Head of caudate nucleus (tissue), 42 donors: ENCODE measurements at regions not wholly inside any gene's neighbourhood (a gene's known extent, or its start where the extent isn't known, plus 50 kb on each side); places are given as distances from the start of the nearest gene placed in this dataset.

Source experiments
- DNase-seq, 42 donors: peaks; one replicate each; pipeline versions ENCODE4 v3.0.0 to v3.0.0-alpha.2; 2020 to 2021; ENCODE audit warnings: mixed read lengths in 7 of 42
- intact Hi-C: fragments of 100-400 bp; cut with DNase I; formaldehyde crosslinking; loops from one replicate; pipeline ENCODE4 v1.15.0; 2022

DNA sequence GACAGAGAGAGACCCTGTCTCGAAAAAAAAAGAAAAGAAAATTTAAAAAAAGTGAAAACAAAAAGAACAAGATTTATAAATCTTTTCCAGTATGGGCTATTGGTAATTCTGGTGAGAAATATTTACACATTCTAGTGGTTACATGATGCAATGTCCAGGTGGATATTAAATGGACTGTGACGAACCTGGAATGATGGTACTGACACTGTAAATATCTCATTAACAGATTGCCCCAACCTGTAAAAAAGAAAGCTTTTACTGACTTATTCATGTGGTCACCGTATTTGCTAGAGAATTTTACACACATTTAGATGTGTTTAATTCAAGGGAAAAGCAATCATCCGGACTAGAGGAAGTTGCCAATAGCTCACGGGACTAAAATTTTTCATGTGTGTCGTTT is 162.1 kb upstream of the LRIG1 start:
- DNase-seq: no peak
- intact Hi-C loops: no loop called here

- intact Hi-C loops: no loop called here
- no peak for DNase-seq
These were observed 164.3 kb upstream of the LRIG1 start for GRCh38 chr3:66665021-66665695.

DNA sequence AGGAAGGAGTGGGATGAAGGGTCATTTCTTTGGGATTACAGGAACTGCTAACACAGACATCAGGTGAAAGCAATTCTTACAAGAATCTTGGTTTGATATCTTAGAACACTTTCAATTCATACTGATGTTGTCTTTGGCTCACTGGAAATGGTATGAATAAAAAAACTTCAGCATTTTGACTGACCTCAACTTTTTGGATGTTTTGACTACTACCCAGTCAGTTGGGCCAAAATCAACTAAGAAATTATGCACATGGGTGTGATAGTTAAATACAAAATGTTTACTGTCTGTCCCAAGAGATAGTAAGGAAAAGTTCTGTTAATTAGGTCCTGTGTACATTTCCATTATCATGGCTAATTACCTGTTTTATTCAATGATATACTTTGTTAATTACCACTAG is 165.5 kb upstream of the LRIG1 start:
- intact Hi-C loops: no loop called here
- DNase-seq: no peak

GRCh38 chr3:66667263-66667662 is 166.4 kb upstream of the LRIG1 start:
- DNase-seq: no peak
- intact Hi-C loops: no loop called here

- intact Hi-C loops: no loop called here
- DNase-seq: no peak
These were observed 170.5 kb upstream of the LRIG1 start for GRCh38 chr3:66671291-66671690.

GRCh38 chr3:66672830-66673229 is 172.0 kb upstream of the LRIG1 start:
- intact Hi-C loops: no loop called here
- no peak for DNase-seq

DNA sequence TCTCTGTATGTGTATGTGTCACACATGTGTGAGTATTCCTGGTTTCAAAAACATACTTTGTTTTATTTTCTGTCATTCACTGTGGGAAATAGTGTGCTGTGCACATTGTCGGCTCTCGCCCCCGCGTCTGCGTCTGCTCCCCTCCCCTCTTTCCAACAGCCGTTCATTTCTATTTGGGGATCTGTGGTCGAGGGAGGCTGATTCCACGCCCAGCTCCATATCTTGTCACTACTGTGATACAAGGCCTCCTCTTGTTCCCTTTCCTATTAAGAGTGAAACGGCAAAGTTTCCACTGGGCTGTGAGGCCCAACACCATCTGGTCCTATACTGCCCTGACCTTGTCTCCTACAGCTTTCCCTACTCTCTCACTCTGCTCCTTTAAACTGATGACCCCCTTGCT is 172.5 kb upstream of the LRIG1 start:
- intact Hi-C loops: no loop called here
- DNase-seq: no peak

GRCh38 chr3:66675366-66675765 is 174.5 kb upstream of the LRIG1 start:
- intact Hi-C loops: no loop called here

DNA sequence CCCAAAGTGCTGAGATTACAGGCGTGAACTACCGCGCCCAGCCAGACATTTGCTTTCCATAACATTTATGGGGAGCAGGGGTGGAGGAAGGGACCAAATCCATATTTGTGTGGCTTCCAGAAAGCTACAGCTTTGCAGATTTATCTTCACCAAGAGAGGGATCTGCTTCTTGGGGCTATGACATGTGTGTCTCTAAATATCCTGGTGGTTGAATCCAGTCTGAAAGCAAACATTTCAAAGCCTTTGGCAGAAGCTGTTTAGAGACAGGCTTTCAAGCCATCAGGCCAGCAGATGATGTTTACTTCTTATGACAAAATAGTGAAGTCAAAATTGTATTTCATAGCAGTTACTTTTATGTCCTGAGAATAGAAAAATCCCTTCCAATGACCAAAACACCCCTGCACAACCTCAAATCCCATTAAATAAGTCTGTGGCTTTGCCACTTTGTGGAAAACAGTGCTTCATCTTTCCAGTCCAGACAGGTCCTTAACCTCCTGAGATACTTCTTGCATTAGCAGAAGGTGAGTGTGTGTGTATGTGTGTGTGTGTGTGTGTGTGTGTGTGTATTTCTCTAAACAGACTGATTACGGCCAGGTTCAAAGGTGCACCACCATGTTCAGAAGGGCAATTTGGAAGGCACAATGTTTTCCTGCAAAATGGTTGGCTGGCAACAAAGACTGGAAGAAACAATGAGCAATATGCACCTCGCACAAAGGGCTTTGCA is 191.4 kb upstream of the LRIG1 start:
- no peak for DNase-seq
- intact Hi-C loops: no loop called here

More at GRCh38 chr3:66675366-66675765, 174.5 kb upstream of the LRIG1 start:
- no peak for DNase-seq

DNA sequence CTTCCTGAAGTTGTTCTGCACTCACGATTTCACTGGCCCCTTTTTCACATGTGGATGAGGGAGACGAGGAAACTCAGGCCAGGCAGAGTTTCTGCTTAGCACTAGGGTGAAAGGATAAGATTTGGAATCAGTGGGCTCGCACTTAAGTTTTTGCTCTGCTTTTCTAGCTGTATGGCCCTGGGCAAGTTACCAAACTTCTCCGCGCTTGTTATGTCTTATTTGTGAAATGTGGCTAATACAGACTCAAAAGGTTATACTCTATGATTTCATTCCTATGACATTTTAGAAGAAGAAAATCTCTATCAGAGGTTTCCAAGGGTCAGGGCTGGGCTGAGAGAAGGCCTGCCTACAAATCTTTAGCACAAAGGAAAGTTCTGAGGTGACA is 191.9 kb upstream of the LRIG1 start:
- intact Hi-C loops: no loop called here
- no peak for DNase-seq

DNA sequence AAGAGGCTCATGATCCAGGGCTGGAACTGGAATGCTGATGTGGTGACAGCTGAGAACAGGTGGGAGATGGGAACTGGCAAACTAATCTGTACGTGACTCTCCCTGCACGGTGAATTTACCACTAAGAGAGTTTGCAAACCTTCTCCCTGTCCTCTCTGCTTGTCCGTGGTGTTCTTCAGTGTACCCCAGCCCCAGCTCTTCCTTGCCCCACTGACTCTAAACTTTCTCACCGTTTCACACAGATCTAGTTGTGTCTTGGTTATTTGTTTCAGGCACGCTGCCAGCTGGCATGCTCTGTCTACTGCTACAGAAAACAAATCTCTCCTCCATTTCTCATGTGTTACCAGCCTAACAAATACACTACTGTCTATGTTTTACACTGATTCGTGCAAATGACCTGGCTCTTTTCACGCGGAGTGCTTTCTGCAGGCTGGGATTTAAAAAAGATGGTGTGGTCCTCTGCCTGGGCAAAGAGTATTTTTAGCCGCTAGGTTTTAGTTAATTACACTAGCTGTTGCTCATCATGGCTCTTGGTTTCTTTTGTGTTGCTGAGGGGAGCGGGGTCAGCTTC is 192.7 kb upstream of the LRIG1 start:
- DNase-seq: peak in 34 of 42 donors; percentile 3 to 75 (median 37)
- intact Hi-C loops: no loop called here

- intact Hi-C loops: no loop called here
- no peak for DNase-seq
These were observed 201.3 kb upstream of the LRIG1 start for GRCh38 chr3:66702126-66702525.

DNA sequence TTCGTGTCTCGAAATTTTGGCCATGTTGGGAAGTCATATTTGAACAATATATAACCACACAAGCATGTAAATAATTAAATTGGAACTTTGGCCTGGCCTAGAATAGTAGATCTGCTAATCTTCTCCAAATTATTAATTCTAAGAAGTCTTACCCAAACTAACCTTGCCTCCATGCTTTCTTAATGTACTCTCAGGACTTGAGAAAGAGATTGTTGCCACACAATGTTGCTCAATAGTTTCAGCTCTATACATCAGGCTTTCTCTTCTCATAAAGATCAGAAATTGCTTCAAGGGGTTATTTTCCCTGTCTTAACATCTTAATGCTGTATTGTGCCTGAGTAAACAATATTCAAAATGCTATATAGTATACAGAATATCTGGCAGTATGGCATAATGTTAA is 202.7 kb upstream of the LRIG1 start:
- intact Hi-C loops: no loop called here
- DNase-seq: no peak

- no peak for DNase-seq
- intact Hi-C loops: no loop called here
These were observed 204.3 kb upstream of the LRIG1 start for GRCh38 chr3:66705076-66705475.

- intact Hi-C loops: no loop called here
- DNase-seq: no peak
These were observed 206.1 kb upstream of the LRIG1 start for GRCh38 chr3:66706890-66707289.

DNA sequence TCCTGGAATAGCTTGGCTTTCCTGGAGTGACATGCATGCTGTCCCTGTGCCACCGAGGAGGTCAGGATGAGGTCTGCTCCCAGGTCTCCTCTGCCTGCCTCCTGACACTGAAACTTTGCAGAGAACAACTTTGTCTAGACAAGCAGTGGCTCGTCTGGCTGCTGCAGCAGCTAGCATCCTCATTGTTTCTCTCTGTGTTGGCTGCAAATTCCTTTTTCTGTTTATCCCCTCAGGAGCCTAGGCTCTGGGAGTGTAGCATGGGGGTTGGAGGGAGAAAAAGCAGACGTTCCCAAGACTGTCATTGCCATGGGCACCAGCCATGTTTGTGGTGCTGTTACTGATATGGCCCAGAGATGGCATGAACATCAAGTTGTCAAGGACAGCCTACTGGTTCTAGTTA is 208.7 kb upstream of the LRIG1 start:
- no peak for DNase-seq

GRCh38 chr3:66712210-66712609 is 211.4 kb upstream of the LRIG1 start:
- no peak for DNase-seq
- intact Hi-C loops: no loop called here

More for the DNA sequence above, 208.7 kb upstream of the LRIG1 start:
- intact Hi-C loops: no loop called here

- intact Hi-C loops: no loop called here
- DNase-seq: no peak
These were observed 213.1 kb upstream of the LRIG1 start for GRCh38 chr3:66713921-66714320.

DNA sequence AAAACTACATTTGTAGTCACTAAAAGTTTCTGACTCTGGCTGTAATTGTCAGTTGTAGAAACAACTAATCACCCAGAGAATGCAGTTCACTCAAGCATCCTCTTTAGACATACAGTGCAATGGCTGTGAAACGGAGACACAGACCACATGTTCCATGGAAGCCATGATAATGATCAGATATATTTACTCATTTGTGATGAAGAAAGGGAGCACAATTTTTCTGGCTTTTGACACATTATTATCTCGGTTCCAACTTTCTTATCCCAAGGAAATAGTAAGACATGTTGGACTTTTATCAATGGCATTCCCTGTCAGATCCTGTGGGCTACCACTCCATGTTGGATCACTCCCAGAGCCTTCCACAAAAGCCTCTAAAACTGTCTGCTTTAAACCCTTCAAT is 215.0 kb upstream of the LRIG1 start:
- intact Hi-C loops: no loop called here
- no peak for DNase-seq

DNA sequence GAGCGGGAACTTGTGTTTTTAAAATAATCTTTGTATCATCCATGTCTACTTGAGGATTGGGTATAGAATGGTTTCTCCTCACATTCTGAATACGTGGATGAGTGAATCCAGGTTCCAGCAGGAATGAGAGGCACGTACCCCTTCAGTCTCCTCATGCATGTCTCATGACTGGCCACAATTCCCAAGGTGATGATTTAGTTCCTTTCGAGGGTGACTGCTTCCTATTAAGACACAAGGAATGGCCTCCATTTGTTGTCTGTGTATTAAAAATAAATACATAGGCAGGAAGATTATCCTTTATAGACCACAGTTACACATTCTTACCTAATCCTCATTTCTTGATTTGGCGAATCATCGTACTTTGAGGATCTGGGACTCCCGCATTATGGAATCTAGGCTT is 217.0 kb upstream of the LRIG1 start:
- intact Hi-C loops: no loop called here
- no peak for DNase-seq
